DND-41 (cell line): ENCODE measurements at regions not wholly inside any gene's neighbourhood (a gene's known extent, or its start where the extent isn't known, plus 50 kb on each side); places are given as distances from the start of the nearest gene placed in this dataset.

ENCODE experiments used
- ATAC-seq: fragments of 200-7000 bp; cut with Tn5 transposase; 3 replicates; pipeline ENCODE4 v1.9.1; 2021; ENCODE audit warnings: low read depth; ENCODE audit not compliant: insufficient read depth
- DNase-seq: peaks from one replicate; pipeline ENCODE4 v3.0.0-alpha.2; 2020
- H2AFZ ChIP-seq: 2 replicates; pipeline ENCODE4 v1.6.0; 2012; ENCODE audit warnings: low read depth, low read length
- H3K27ac ChIP-seq: 2 replicates; pipeline ENCODE4 v1.5.1; 2012; ENCODE audit warnings: low read length, inconsistent platforms
- H3K27me3 ChIP-seq: fragments of 200-600 bp; sonication (generic); 2 replicates; pipeline ENCODE4 v1.6.0; 2012; ENCODE audit warnings: low read length, mild to moderate bottlenecking, inconsistent platforms; ENCODE audit not compliant: insufficient read depth, poor library complexity
- H3K36me3 ChIP-seq: 2 replicates; pipeline ENCODE4 v1.5.1; 2012; ENCODE audit warnings: low read length, inconsistent platforms; ENCODE audit not compliant: insufficient read depth
- H3K4me1 ChIP-seq: 2 replicates; pipeline ENCODE4 v1.5.1; 2012; ENCODE audit warnings: mild to moderate bottlenecking, low read length; ENCODE audit not compliant: insufficient read depth
- H3K4me2 ChIP-seq: 2 replicates; pipeline ENCODE4 v1.6.0; 2012; ENCODE audit warnings: mild to moderate bottlenecking, moderate library complexity, low read length, inconsistent platforms; ENCODE audit not compliant: insufficient read depth
- H3K4me3 ChIP-seq, 2 experiments: fragments of 200-600 bp in 1 of 2; shearing (Covaris generic) in 1 of 2; 2 replicates each; pipeline ENCODE4 v1.5.1; 2012 to 2016; ENCODE audit warnings: inconsistent platforms in 2 of 2, low read length in 2 of 2, mild to moderate bottlenecking in 2 of 2, low read depth in 1 of 2, moderate library complexity in 1 of 2
- H3K79me2 ChIP-seq: 2 replicates; pipeline ENCODE4 v1.6.0; 2012; ENCODE audit warnings: low read length, inconsistent platforms; ENCODE audit not compliant: insufficient read depth
- H3K9ac ChIP-seq: 2 replicates; pipeline ENCODE4 v1.6.0; 2012; ENCODE audit warnings: low read depth, mild to moderate bottlenecking, inconsistent platforms, low read length, moderate library complexity
- H3K9me3 ChIP-seq: 2 replicates; pipeline ENCODE4 v1.5.1; 2012; ENCODE audit warnings: low read length, moderate library complexity, mild to moderate bottlenecking, inconsistent platforms; ENCODE audit not compliant: insufficient read depth, severe bottlenecking
- H4K20me1 ChIP-seq: 2 replicates; pipeline ENCODE4 v1.6.0; 2012; ENCODE audit warnings: low read length; ENCODE audit not compliant: insufficient read depth
- CTCF ChIP-seq: IDR thresholded peaks from 2 replicates; pipeline ENCODE4 v1.5.1; 2012; ENCODE audit warnings: borderline replicate concordance, low read length, moderate library complexity, mild to moderate bottlenecking; ENCODE audit not compliant: poor library complexity, severe bottlenecking; ENCODE audit errors: extremely low read depth
- EZH2 ChIP-seq: IDR thresholded peaks from 3 replicates; pipeline ENCODE4 v1.6.1; 2012; ENCODE audit warnings: borderline replicate concordance, low read depth, mild to moderate bottlenecking, moderate library complexity, low read length, inconsistent platforms; ENCODE audit not compliant: severe bottlenecking

- Histone ChIP-seq H3K4me3 (no peak overlapping the region), H3K36me3 (no peaks in the 10 kb centered on the region), H4K20me1 (no peaks in the 10 kb centered on the region), H3K9ac (no peak overlapping the region), H3K79me2 (no peaks in the 10 kb centered on the region), H3K4me1 (no peaks in the 10 kb centered on the region), H3K27ac (no peak overlapping the region), H2AFZ (no peak overlapping the region), H3K4me2 (no peak overlapping the region), H3K27me3 (no peaks in the 10 kb centered on the region), H3K9me3 (no peaks in the 10 kb centered on the region)
- ATAC-seq, result no peak
- DNase-seq, result no peak
- TF ChIP-seq EZH2, result no peak
- TF ChIP-seq CTCF, result no peak
Observed at GRCh38 chr12:108008163-108008905, 120.8 kb upstream of the WSCD2 start.

- Histone ChIP-seq H3K27me3 (no peaks in the 10 kb centered on the region), H4K20me1 (no peaks in the 10 kb centered on the region), H3K4me3 (no peak overlapping the region), H2AFZ (no peak overlapping the region), H3K9me3 (no peaks in the 10 kb centered on the region), H3K4me1 (no peaks in the 10 kb centered on the region), H3K36me3 (no peaks in the 10 kb centered on the region), H3K79me2 (no peaks in the 10 kb centered on the region), H3K27ac (no peak overlapping the region), H3K4me2 (no peak overlapping the region), H3K9ac (no peak overlapping the region)
- DNase-seq (no peak), ATAC-seq (no peak)
- TF ChIP-seq EZH2 (no peak), CTCF (no peak)
Observed at GRCh38 chr12:108009442-108010070, 119.5 kb upstream of the WSCD2 start.

- H3K4me3 ChIP-seq, result no peak overlapping the region
- H3K27ac ChIP-seq, result no peak overlapping the region
- H3K79me2 ChIP-seq, result no peaks in the 10 kb centered on the region
- no peaks in the 10 kb centered on the region for H3K27me3 ChIP-seq
- H3K36me3 ChIP-seq, result no peaks in the 10 kb centered on the region
- H4K20me1 ChIP-seq, result no peaks in the 10 kb centered on the region
- no peaks in the 10 kb centered on the region for H3K9me3 ChIP-seq
- ATAC-seq, result no peak
- no peak overlapping the region for H3K4me2 ChIP-seq
- no peak for TF ChIP-seq EZH2
- no peak for TF ChIP-seq CTCF
- H2AFZ ChIP-seq, result no peak overlapping the region
- DNase-seq, result no peak
- H3K9ac ChIP-seq, result no peak overlapping the region
- no peaks in the 10 kb centered on the region for H3K4me1 ChIP-seq
Observed at GRCh38 chr12:108016022-108016564, 113.0 kb upstream of the WSCD2 start.
